SK-N-SH (cell line): ENCODE measurements at regions not wholly inside any gene's neighbourhood (a gene's known extent, or its start where the extent isn't known, plus 50 kb on each side); places are given as distances from the start of the nearest gene placed in this dataset.

ENCODE experiments used
- CTCF ChIA-PET: fragments of 300-600, 350-600 bp; formaldehyde crosslinking; extraction: SDS; loops from one replicate; lab custom pipeline; 2021; lab: Yijun Ruan, JAX
- POLR2A ChIA-PET: fragments of 350-600 bp; sonication (Branson Sonifier 250); formaldehyde crosslinking; extraction: SDS; loops from one replicate; lab custom pipeline; 2020; ENCODE audit warnings: antibody characterized with exemption, inconsistent platforms; lab: Yijun Ruan, JAX
- DNase-seq: peaks from one replicate; pipeline ENCODE4 v3.0.0; 2012
- H2AFZ ChIP-seq: fragments of 200-600 bp; sonication (generic); 2 replicates; pipeline ENCODE4 v1.8.1; 2016; ENCODE audit warnings: antibody characterized with exemption, mild to moderate bottlenecking, low read depth
- H3F3A ChIP-seq: fragments of 200-600 bp; sonication (generic); replicated peaks from 2 replicates; pipeline ENCODE3; 2016; ENCODE audit warnings: antibody characterized with exemption, mild to moderate bottlenecking; ENCODE audit not compliant: insufficient read depth
- H3K27ac ChIP-seq, 2 experiments: fragments of 200-500 bp in 1 of 2; fragments of 200-600 bp in 1 of 2; sonication (Bioruptor generic) in 1 of 2; sonication (generic), shearing (Covaris generic) in 1 of 2; 2 replicates each; pipeline versions ENCODE4 v1.5.1 to v1.6.1; 2014 to 2016; ENCODE audit warnings: low read depth in 2 of 2, inconsistent platforms in 1 of 2, low read length in 1 of 2, mild to moderate bottlenecking in 1 of 2, mixed read lengths in 1 of 2
- H3K27me3 ChIP-seq: fragments of 200-600 bp; sonication (generic), shearing (Covaris generic); 2 replicates; pipeline ENCODE4 v1.6.1; 2016; ENCODE audit warnings: mixed run types; ENCODE audit not compliant: insufficient read depth
- H3K36me3 ChIP-seq, 2 experiments: fragments of 200-500 bp in 1 of 2; fragments of 200-600 bp in 1 of 2; sonication (Bioruptor generic) in 1 of 2; sonication (generic) in 1 of 2; replicated peaks in 1 of 2; 2 replicates each; pipeline versions ENCODE3 to v1.5.1; 2014 to 2016; ENCODE audit warnings: low read length in 1 of 2, mild to moderate bottlenecking in 1 of 2; ENCODE audit not compliant: insufficient read depth in 2 of 2, control insufficient read depth in 1 of 2
- H3K4me1 ChIP-seq, 2 experiments: fragments of 200-500 bp in 1 of 2; fragments of 200-600 bp in 1 of 2; sonication (Bioruptor generic) in 1 of 2; sonication (generic), shearing (Covaris generic) in 1 of 2; 2 replicates each; pipeline versions ENCODE4 v1.5.1 to v1.6.1; 2014 to 2016; ENCODE audit warnings: low read depth in 1 of 2, low read length in 1 of 2, mixed run types in 1 of 2; ENCODE audit not compliant: insufficient read depth in 2 of 2, control insufficient read depth in 1 of 2
- H3K4me2 ChIP-seq: fragments of 200-600 bp; sonication (generic), shearing (Covaris generic); 2 replicates; pipeline ENCODE4 v1.6.1; 2017; ENCODE audit warnings: mixed run types
- H3K4me3 ChIP-seq, 2 experiments: fragments of 200-500 bp in 1 of 2; fragments of 200-600 bp in 1 of 2; sonication (Bioruptor generic) in 1 of 2; sonication (generic), shearing (Covaris generic) in 1 of 2; 2 replicates each; pipeline versions ENCODE4 v1.5.1 to v1.8.1; 2014 to 2016; ENCODE audit warnings: low read depth in 2 of 2, inconsistent platforms in 1 of 2, low read length in 1 of 2, mild to moderate bottlenecking in 1 of 2, mixed read lengths in 1 of 2, moderate library complexity in 1 of 2
- H3K79me2 ChIP-seq: fragments of 200-600 bp; sonication (generic); 2 replicates; pipeline ENCODE4 v1.8.1; 2017; ENCODE audit warnings: mild to moderate bottlenecking; ENCODE audit not compliant: insufficient read depth
- H3K9ac ChIP-seq: fragments of 200-600 bp; sonication (generic); 2 replicates; pipeline ENCODE4 v1.6.1; 2017; ENCODE audit warnings: mixed run types
- H3K9me2 ChIP-seq: fragments of 200-600 bp; sonication (generic); 2 replicates; pipeline ENCODE4 v1.6.1; 2017; ENCODE audit warnings: mixed run types
- H3K9me3 ChIP-seq: fragments of 200-600 bp; sonication (generic); 2 replicates; pipeline ENCODE4 v1.6.1; 2017; ENCODE audit warnings: mixed run types, mild to moderate bottlenecking, moderate library complexity
- H4K20me1 ChIP-seq: fragments of 200-600 bp; sonication (generic); 2 replicates; pipeline ENCODE4 v1.6.1; 2017; ENCODE audit warnings: mild to moderate bottlenecking, mixed run types; ENCODE audit not compliant: insufficient read depth
- CHD2 ChIP-seq: fragments of 150-350 bp; IDR thresholded peaks from 2 replicates; pipeline ENCODE4 v1.6.1; 2018; ENCODE audit warnings: low read length; ENCODE audit not compliant: partially characterized antibody
- ELF1 ChIP-seq: IDR thresholded peaks from 2 replicates; pipeline ENCODE4 v1.4.0; 2012
- EP300 ChIP-seq, 2 experiments: IDR thresholded peaks; 2 replicates each; pipeline versions ENCODE4 v1.4.0 to v1.6.1; 2012; ENCODE audit warnings: borderline replicate concordance in 1 of 2, low read depth in 1 of 2, low read length in 1 of 2
- EZH2phosphoT487 ChIP-seq: fragments of 200-600 bp; sonication (generic); IDR thresholded peaks from 2 replicates; pipeline ENCODE4 v1.6.1; 2017; ENCODE audit warnings: low read depth, mixed run types, mild to moderate bottlenecking, antibody characterized with exemption, moderate library complexity, borderline replicate concordance
- FOSL2 ChIP-seq: IDR thresholded peaks from 2 replicates; pipeline ENCODE4 v1.4.0; 2012; ENCODE audit warnings: low read depth, mild to moderate bottlenecking, moderate library complexity, borderline replicate concordance
- FOXJ3 ChIP-seq: sonication (generic); formaldehyde crosslinking; IDR thresholded peaks from 2 replicates; pipeline ENCODE4 v1.5.1; 2020; ENCODE audit warnings: mild to moderate bottlenecking, missing genetic modification reagents
- GATA2 ChIP-seq: sonication (generic); formaldehyde crosslinking; IDR thresholded peaks from 2 replicates; pipeline ENCODE4 v1.5.0; 2020; ENCODE audit warnings: mild to moderate bottlenecking, missing genetic modification reagents
- MEF2A ChIP-seq: IDR thresholded peaks from 2 replicates; pipeline ENCODE4 v1.4.0; 2012; ENCODE audit warnings: low read depth, borderline replicate concordance
- NFIC ChIP-seq: IDR thresholded peaks from 2 replicates; pipeline ENCODE4 v1.4.0; 2012; ENCODE audit warnings: borderline replicate concordance
- NRF1 ChIP-seq: IDR thresholded peaks from 2 replicates; pipeline ENCODE4 v1.6.1; 2012; ENCODE audit warnings: low read depth, mild to moderate bottlenecking, low read length
- PBX3 ChIP-seq: IDR thresholded peaks from 2 replicates; pipeline ENCODE4; 2012
- POLR2AphosphoS5 ChIP-seq: IDR thresholded peaks from 2 replicates; pipeline ENCODE4 v1.6.1; 2012; ENCODE audit warnings: low read depth, low read length
- RAD21 ChIP-seq: IDR thresholded peaks from 2 replicates; pipeline ENCODE4 v1.6.1; 2012; ENCODE audit warnings: mild to moderate bottlenecking, low read length
- RFX5 ChIP-seq: IDR thresholded peaks from 2 replicates; pipeline ENCODE4 v1.6.1; 2012; ENCODE audit warnings: mild to moderate bottlenecking, improper control_type of control experiment, low read length
- RXRA ChIP-seq: IDR thresholded peaks from 2 replicates; pipeline ENCODE4 v1.4.0; 2012; ENCODE audit warnings: low read depth, mild to moderate bottlenecking, borderline replicate concordance
- SIN3A ChIP-seq: IDR thresholded peaks from 2 replicates; pipeline ENCODE4 v1.6.1; 2012; ENCODE audit warnings: low read depth, mild to moderate bottlenecking, low read length, moderate library complexity, borderline replicate concordance
- TAF1 ChIP-seq: IDR thresholded peaks from 2 replicates; pipeline ENCODE4 v1.6.1; 2012; ENCODE audit warnings: low read depth, mild to moderate bottlenecking, low read length, moderate library complexity, borderline replicate concordance
- TCF12 ChIP-seq: IDR thresholded peaks from 2 replicates; pipeline ENCODE4 v1.4.0; 2012
- YY1 ChIP-seq: IDR thresholded peaks from 2 replicates; pipeline ENCODE4 v1.4.0; 2012; ENCODE audit warnings: low read depth, mild to moderate bottlenecking
- ZBTB33 ChIP-seq: IDR thresholded peaks from 2 replicates; pipeline ENCODE4 v1.4.0; 2012; ENCODE audit warnings: low read depth, borderline replicate concordance
- WGBS: methylation state at CpG from one replicate; pipeline ENCODE4 v1.1.6; 2017; ENCODE audit warnings: low lambda C conversion rate; 5-methylcytosine and 5-hydroxymethylcytosine counted together
- TF ChIP-seq, protein P1 (sequence below): fragments of 150-350 bp; IDR thresholded peaks from 2 replicates; pipeline ENCODE4 v1.6.1; 2017; ENCODE audit warnings: antibody characterized with exemption, low read length, low read depth, borderline replicate concordance
- TF ChIP-seq, protein P2 (sequence below): fragments of 200-600 bp; sonication (generic); IDR thresholded peaks from 2 replicates; pipeline ENCODE4 v1.6.1; 2017; ENCODE audit warnings: antibody characterized with exemption, mild to moderate bottlenecking, moderate library complexity

DNA sequence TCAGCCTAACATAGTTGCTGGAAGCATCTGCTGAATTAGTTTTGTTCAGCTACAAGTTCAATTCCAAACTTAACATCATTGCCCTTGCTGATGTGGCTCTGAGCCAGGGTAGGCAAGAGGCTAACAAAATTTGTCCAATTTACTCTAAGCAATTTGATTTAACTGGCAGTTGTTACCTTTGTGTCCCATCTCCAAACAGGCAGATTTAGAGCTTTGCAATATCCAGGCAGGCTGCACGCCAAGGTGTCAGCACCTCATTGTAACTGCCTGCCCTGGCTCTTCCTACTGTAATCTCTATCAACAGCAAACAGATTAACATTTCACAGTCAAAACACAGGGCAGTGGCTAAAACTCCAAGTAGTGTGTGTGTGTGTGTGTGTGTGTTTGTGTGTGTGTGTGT is 2070.6 kb downstream of the PCDH7 start:
- WGBS, result 0% methylated on average over 1 of the region's 1 CpG
- Histone ChIP-seq H3K27ac (no peak overlapping the region), H4K20me1 (no peaks in the 10 kb centered on the region), H3K27me3 (no peaks in the 10 kb centered on the region), H3K9ac (no peak overlapping the region), H3K4me3 (no peak overlapping the region), H3K4me1 (no peaks in the 10 kb centered on the region), H3K4me2 (no peak overlapping the region), H3K36me3 (no peaks in the 10 kb centered on the region), H3F3A (no peaks in the 10 kb centered on the region), H3K79me2 (no peaks in the 10 kb centered on the region), H3K9me2 (peaks cover 3% of the 10 kb centered on the region; the same call in 1 of the 2 replicates), H3K9me3 (no peaks in the 10 kb centered on the region), H2AFZ (no peak overlapping the region)
- CTCF ChIA-PET, result no interaction called here
- POLR2A ChIA-PET, result no interaction called here
- TF ChIP-seq TCF12 (no peak), SIN3A (no peak), CHD2 (no peak), TAF1 (no peak), FOXJ3 (no peak), MEF2A (no peak), RFX5 (no peak), RXRA (no peak)
- TF ChIP-seq, protein P1, sequence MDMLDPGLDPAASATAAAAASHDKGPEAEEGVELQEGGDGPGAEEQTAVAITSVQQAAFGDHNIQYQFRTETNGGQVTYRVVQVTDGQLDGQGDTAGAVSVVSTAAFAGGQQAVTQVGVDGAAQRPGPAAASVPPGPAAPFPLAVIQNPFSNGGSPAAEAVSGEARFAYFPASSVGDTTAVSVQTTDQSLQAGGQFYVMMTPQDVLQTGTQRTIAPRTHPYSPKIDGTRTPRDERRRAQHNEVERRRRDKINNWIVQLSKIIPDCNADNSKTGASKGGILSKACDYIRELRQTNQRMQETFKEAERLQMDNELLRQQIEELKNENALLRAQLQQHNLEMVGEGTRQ, result no peak
- TF ChIP-seq, protein P2, sequence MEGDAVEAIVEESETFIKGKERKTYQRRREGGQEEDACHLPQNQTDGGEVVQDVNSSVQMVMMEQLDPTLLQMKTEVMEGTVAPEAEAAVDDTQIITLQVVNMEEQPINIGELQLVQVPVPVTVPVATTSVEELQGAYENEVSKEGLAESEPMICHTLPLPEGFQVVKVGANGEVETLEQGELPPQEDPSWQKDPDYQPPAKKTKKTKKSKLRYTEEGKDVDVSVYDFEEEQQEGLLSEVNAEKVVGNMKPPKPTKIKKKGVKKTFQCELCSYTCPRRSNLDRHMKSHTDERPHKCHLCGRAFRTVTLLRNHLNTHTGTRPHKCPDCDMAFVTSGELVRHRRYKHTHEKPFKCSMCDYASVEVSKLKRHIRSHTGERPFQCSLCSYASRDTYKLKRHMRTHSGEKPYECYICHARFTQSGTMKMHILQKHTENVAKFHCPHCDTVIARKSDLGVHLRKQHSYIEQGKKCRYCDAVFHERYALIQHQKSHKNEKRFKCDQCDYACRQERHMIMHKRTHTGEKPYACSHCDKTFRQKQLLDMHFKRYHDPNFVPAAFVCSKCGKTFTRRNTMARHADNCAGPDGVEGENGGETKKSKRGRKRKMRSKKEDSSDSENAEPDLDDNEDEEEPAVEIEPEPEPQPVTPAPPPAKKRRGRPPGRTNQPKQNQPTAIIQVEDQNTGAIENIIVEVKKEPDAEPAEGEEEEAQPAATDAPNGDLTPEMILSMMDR, result no peak
- DNase-seq, result no peak

DNA sequence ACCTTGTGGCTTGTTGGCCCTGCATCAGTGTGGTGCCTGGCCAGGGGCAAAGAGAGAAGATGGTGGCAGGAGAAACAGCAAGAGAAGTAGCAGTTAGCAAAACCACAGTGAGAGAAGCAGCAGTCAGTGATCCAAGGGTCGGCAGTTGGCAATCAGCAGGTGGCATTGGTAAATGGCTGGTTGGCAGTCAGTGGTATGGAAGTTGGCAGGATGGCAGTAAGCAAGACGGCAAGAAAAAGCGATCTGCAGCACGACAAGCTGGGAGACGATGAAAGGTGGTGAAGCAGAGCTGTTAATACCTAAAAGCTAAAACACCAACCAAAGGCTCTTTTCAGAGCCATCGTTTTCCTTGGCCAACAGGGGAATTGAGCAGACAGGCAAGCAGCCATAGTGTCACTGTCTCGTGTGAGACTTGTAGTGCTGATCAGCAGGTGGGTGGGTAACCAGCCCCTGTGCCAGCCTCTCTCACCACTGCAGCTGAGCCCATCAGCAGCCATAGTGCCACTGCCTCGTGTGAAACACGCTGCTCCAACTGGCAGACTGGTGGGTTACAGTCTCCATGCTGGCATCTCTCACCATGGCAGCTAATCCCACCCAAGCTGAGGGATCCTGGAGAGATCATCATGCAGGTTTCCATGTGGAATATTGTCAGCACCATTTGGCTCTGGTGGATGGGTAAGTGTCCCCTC is 2078.4 kb downstream of the PCDH7 start:
- H4K20me1 ChIP-seq, result no peaks in the 10 kb centered on the region
- H3K9me2 ChIP-seq, result no peaks in the 10 kb centered on the region
- H3K27me3 ChIP-seq, result no peaks in the 10 kb centered on the region
- no peak for DNase-seq
- WGBS, result 6% methylated on average over 7 of the region's 9 CpGs
- no peak overlapping the region for H3K27ac ChIP-seq
- no peak overlapping the region for H3K4me3 ChIP-seq
- H3K9ac ChIP-seq, result no peak overlapping the region
- H3K9me3 ChIP-seq, result no peaks in the 10 kb centered on the region
- H3K4me2 ChIP-seq, result no peak overlapping the region
- no peak overlapping the region for H2AFZ ChIP-seq
- ChIA-PET CTCF (no interaction called here), POLR2A (no interaction called here)
- H3K36me3 ChIP-seq, result no peaks in the 10 kb centered on the region
- H3K79me2 ChIP-seq, result no peaks in the 10 kb centered on the region
- no peaks in the 10 kb centered on the region for H3K4me1 ChIP-seq
- H3F3A ChIP-seq, result no peaks in the 10 kb centered on the region
- no peak for TF ChIP-seq GATA2 (CRISPR knock-in tag)
- no peak for TF ChIP-seq RFX5
- no peak for TF ChIP-seq EZH2phosphoT487
- no peak for TF ChIP-seq FOXJ3
- TF ChIP-seq RXRA, result no peak
- no peak for TF ChIP-seq NRF1
- TF ChIP-seq ZBTB33, result no peak
- no peak for TF ChIP-seq NFIC
- TF ChIP-seq FOSL2, result no peak
- no peak for TF ChIP-seq POLR2AphosphoS5
- no peak for TF ChIP-seq EP300 (IDR thresholded peaks at IDR 0.05; ENCODE audit: borderline replicate concordance in 1 of 2, low read depth in 1 of 2, low read length in 1 of 2)
- TF ChIP-seq PBX3, result no peak
- no peak for TF ChIP-seq YY1
- no peak for TF ChIP-seq RAD21
- no peak for TF ChIP-seq ELF1
